SK-N-SH (cell line): ENCODE measurements at regions not wholly inside any gene's neighbourhood (a gene's known extent, or its start where the extent isn't known, plus 50 kb on each side); places are given as distances from the start of the nearest gene placed in this dataset.

Experiments used
- CTCF ChIA-PET: fragments of 300-600, 350-600 bp; formaldehyde crosslinking; extraction: SDS; loops from one replicate; lab custom pipeline; 2021; lab: Yijun Ruan, JAX
- POLR2A ChIA-PET: fragments of 350-600 bp; sonication (Branson Sonifier 250); formaldehyde crosslinking; extraction: SDS; loops from one replicate; lab custom pipeline; 2020; ENCODE audit warnings: antibody characterized with exemption, inconsistent platforms; lab: Yijun Ruan, JAX
- DNase-seq: peaks from one replicate; pipeline ENCODE4 v3.0.0; 2012
- H2AFZ ChIP-seq: fragments of 200-600 bp; sonication (generic); 2 replicates; pipeline ENCODE4 v1.8.1; 2016; ENCODE audit warnings: antibody characterized with exemption, mild to moderate bottlenecking, low read depth
- H3F3A ChIP-seq: fragments of 200-600 bp; sonication (generic); replicated peaks from 2 replicates; pipeline ENCODE3; 2016; ENCODE audit warnings: antibody characterized with exemption, mild to moderate bottlenecking; ENCODE audit not compliant: insufficient read depth
- H3K27ac ChIP-seq, 2 experiments: fragments of 200-500 bp in 1 of 2; fragments of 200-600 bp in 1 of 2; sonication (Bioruptor generic) in 1 of 2; sonication (generic), shearing (Covaris generic) in 1 of 2; 2 replicates each; pipeline versions ENCODE4 v1.5.1 to v1.6.1; 2014 to 2016; ENCODE audit warnings: low read depth in 2 of 2, inconsistent platforms in 1 of 2, low read length in 1 of 2, mild to moderate bottlenecking in 1 of 2, mixed read lengths in 1 of 2
- H3K27me3 ChIP-seq: fragments of 200-600 bp; sonication (generic), shearing (Covaris generic); 2 replicates; pipeline ENCODE4 v1.6.1; 2016; ENCODE audit warnings: mixed run types; ENCODE audit not compliant: insufficient read depth
- H3K36me3 ChIP-seq, 2 experiments: fragments of 200-500 bp in 1 of 2; fragments of 200-600 bp in 1 of 2; sonication (Bioruptor generic) in 1 of 2; sonication (generic) in 1 of 2; replicated peaks in 1 of 2; 2 replicates each; pipeline versions ENCODE3 to v1.5.1; 2014 to 2016; ENCODE audit warnings: low read length in 1 of 2, mild to moderate bottlenecking in 1 of 2; ENCODE audit not compliant: insufficient read depth in 2 of 2, control insufficient read depth in 1 of 2
- H3K4me1 ChIP-seq, 2 experiments: fragments of 200-500 bp in 1 of 2; fragments of 200-600 bp in 1 of 2; sonication (Bioruptor generic) in 1 of 2; sonication (generic), shearing (Covaris generic) in 1 of 2; 2 replicates each; pipeline versions ENCODE4 v1.5.1 to v1.6.1; 2014 to 2016; ENCODE audit warnings: low read depth in 1 of 2, low read length in 1 of 2, mixed run types in 1 of 2; ENCODE audit not compliant: insufficient read depth in 2 of 2, control insufficient read depth in 1 of 2
- H3K4me2 ChIP-seq: fragments of 200-600 bp; sonication (generic), shearing (Covaris generic); 2 replicates; pipeline ENCODE4 v1.6.1; 2017; ENCODE audit warnings: mixed run types
- H3K4me3 ChIP-seq, 2 experiments: fragments of 200-500 bp in 1 of 2; fragments of 200-600 bp in 1 of 2; sonication (Bioruptor generic) in 1 of 2; sonication (generic), shearing (Covaris generic) in 1 of 2; 2 replicates each; pipeline versions ENCODE4 v1.5.1 to v1.8.1; 2014 to 2016; ENCODE audit warnings: low read depth in 2 of 2, inconsistent platforms in 1 of 2, low read length in 1 of 2, mild to moderate bottlenecking in 1 of 2, mixed read lengths in 1 of 2, moderate library complexity in 1 of 2
- H3K79me2 ChIP-seq: fragments of 200-600 bp; sonication (generic); 2 replicates; pipeline ENCODE4 v1.8.1; 2017; ENCODE audit warnings: mild to moderate bottlenecking; ENCODE audit not compliant: insufficient read depth
- H3K9ac ChIP-seq: fragments of 200-600 bp; sonication (generic); 2 replicates; pipeline ENCODE4 v1.6.1; 2017; ENCODE audit warnings: mixed run types
- H3K9me2 ChIP-seq: fragments of 200-600 bp; sonication (generic); 2 replicates; pipeline ENCODE4 v1.6.1; 2017; ENCODE audit warnings: mixed run types
- H3K9me3 ChIP-seq: fragments of 200-600 bp; sonication (generic); 2 replicates; pipeline ENCODE4 v1.6.1; 2017; ENCODE audit warnings: mixed run types, mild to moderate bottlenecking, moderate library complexity
- H4K20me1 ChIP-seq: fragments of 200-600 bp; sonication (generic); 2 replicates; pipeline ENCODE4 v1.6.1; 2017; ENCODE audit warnings: mild to moderate bottlenecking, mixed run types; ENCODE audit not compliant: insufficient read depth
- CHD2 ChIP-seq: fragments of 150-350 bp; IDR thresholded peaks from 2 replicates; pipeline ENCODE4 v1.6.1; 2018; ENCODE audit warnings: low read length; ENCODE audit not compliant: partially characterized antibody
- CTCF ChIP-seq: fragments of 200-600 bp; sonication (generic); IDR thresholded peaks from 2 replicates; pipeline ENCODE4 v1.6.1; 2017; ENCODE audit warnings: antibody characterized with exemption, mild to moderate bottlenecking, moderate library complexity
- ELF1 ChIP-seq: IDR thresholded peaks from 2 replicates; pipeline ENCODE4 v1.4.0; 2012
- EP300 ChIP-seq, 2 experiments: IDR thresholded peaks; 2 replicates each; pipeline versions ENCODE4 v1.4.0 to v1.6.1; 2012; ENCODE audit warnings: borderline replicate concordance in 1 of 2, low read depth in 1 of 2, low read length in 1 of 2
- GABPA ChIP-seq: IDR thresholded peaks from 2 replicates; pipeline ENCODE4 v1.4.0; 2012; ENCODE audit warnings: low read depth, mild to moderate bottlenecking
- IRF3 ChIP-seq: fragments of 150-350 bp; IDR thresholded peaks from 2 replicates; pipeline ENCODE4 v1.6.1; 2016; ENCODE audit warnings: mild to moderate bottlenecking, low read depth, low read length
- JUND ChIP-seq: IDR thresholded peaks from 2 replicates; pipeline ENCODE4 v1.4.0; 2012
- MXI1 ChIP-seq: IDR thresholded peaks from 2 replicates; pipeline ENCODE4 v1.6.1; 2012; ENCODE audit warnings: mild to moderate bottlenecking, low read depth, low read length, improper control_type of control experiment
- NFIC ChIP-seq: IDR thresholded peaks from 2 replicates; pipeline ENCODE4 v1.4.0; 2012; ENCODE audit warnings: borderline replicate concordance
- NRF1 ChIP-seq: IDR thresholded peaks from 2 replicates; pipeline ENCODE4 v1.6.1; 2012; ENCODE audit warnings: low read depth, mild to moderate bottlenecking, low read length
- RCOR1 ChIP-seq: fragments of 150-350 bp; IDR thresholded peaks from 2 replicates; pipeline ENCODE4 v1.6.1; 2017; ENCODE audit warnings: antibody characterized with exemption, low read length
- REST ChIP-seq: IDR thresholded peaks from 2 replicates; pipeline ENCODE4 v1.6.1; 2012; ENCODE audit warnings: mild to moderate bottlenecking, low read depth, low read length, moderate library complexity
- RFX5 ChIP-seq: IDR thresholded peaks from 2 replicates; pipeline ENCODE4 v1.6.1; 2012; ENCODE audit warnings: mild to moderate bottlenecking, improper control_type of control experiment, low read length
- RXRA ChIP-seq: IDR thresholded peaks from 2 replicates; pipeline ENCODE4 v1.4.0; 2012; ENCODE audit warnings: low read depth, mild to moderate bottlenecking, borderline replicate concordance
- USF1 ChIP-seq: IDR thresholded peaks from 2 replicates; pipeline ENCODE4 v1.4.0; 2012; ENCODE audit warnings: low read depth, borderline replicate concordance
- USF2 ChIP-seq: fragments of 150-350 bp; IDR thresholded peaks from 2 replicates; pipeline ENCODE4 v1.6.1; 2017; ENCODE audit warnings: antibody characterized with exemption, low read length, low read depth, borderline replicate concordance
- YY1 ChIP-seq: IDR thresholded peaks from 2 replicates; pipeline ENCODE4 v1.4.0; 2012; ENCODE audit warnings: low read depth, mild to moderate bottlenecking

GRCh38 chr12:24723759-24724158, 225.1 kb downstream of the BCAT1 start:
- Histone ChIP-seq H3K9me2 (no peaks in the 10 kb centered on the region), H3K36me3 (no peaks in the 10 kb centered on the region), H4K20me1 (no peaks in the 10 kb centered on the region), H3K4me2 (no peak overlapping the region), H3F3A (no peaks in the 10 kb centered on the region), H3K9me3 (no peaks in the 10 kb centered on the region; the same call in 1 of the 2 replicates), H3K27ac (no peak overlapping the region), H3K4me1 (no peaks in the 10 kb centered on the region), H3K9ac (no peak overlapping the region), H2AFZ (no peak overlapping the region), H3K4me3 (no peak overlapping the region), H3K27me3 (no peaks in the 10 kb centered on the region), H3K79me2 (no peaks in the 10 kb centered on the region)
- ChIA-PET CTCF (no interaction called here), POLR2A (no interaction called here)
- TF ChIP-seq USF2 (no peak), NRF1 (no peak), IRF3 (no peak), CHD2 (no peak), CTCF (no peak), RXRA (no peak), RCOR1 (no peak), REST (no peak)
- DNase-seq, result no peak

GRCh38 chr12:24721191-24721590, 227.7 kb downstream of the BCAT1 start:
- Histone ChIP-seq H3K27ac (no peak overlapping the region), H2AFZ (no peak overlapping the region), H3K9ac (no peak overlapping the region), H4K20me1 (no peaks in the 10 kb centered on the region), H3K4me1 (no peaks in the 10 kb centered on the region), H3K4me2 (no peak overlapping the region), H3K9me2 (no peaks in the 10 kb centered on the region), H3K9me3 (no peaks in the 10 kb centered on the region; the same call in 1 of the 2 replicates), H3K27me3 (no peaks in the 10 kb centered on the region), H3K4me3 (no peak overlapping the region), H3F3A (no peaks in the 10 kb centered on the region), H3K79me2 (no peaks in the 10 kb centered on the region), H3K36me3 (no peaks in the 10 kb centered on the region)
- no peak for DNase-seq
- ChIA-PET CTCF (interaction anchor here (1.0 to 2.1 kb wide), 2 partner anchors 11 to 1145 kb away, joined by 3 to 5 read pairs; no protein-coding TSS in a partner anchor), POLR2A (no interaction called here)
- TF ChIP-seq RCOR1, result no peak
- no peak for TF ChIP-seq NRF1
- TF ChIP-seq RXRA, result no peak
- no peak for TF ChIP-seq USF1
- no peak for TF ChIP-seq YY1
- TF ChIP-seq EP300 (IDR thresholded peaks at IDR 0.05; ENCODE audit: borderline replicate concordance in 1 of 2, low read depth in 1 of 2, low read length in 1 of 2), result no peak
- TF ChIP-seq RFX5, result no peak
- TF ChIP-seq CTCF, result no peak
- no peak for TF ChIP-seq MXI1
- TF ChIP-seq GABPA, result no peak
- no peak for TF ChIP-seq JUND
- TF ChIP-seq CHD2, result no peak
- no peak for TF ChIP-seq ELF1
- no peak for TF ChIP-seq NFIC
